ENCODE measurements at regions not wholly inside any gene's neighbourhood (a gene's known extent, or its start where the extent isn't known, plus 50 kb on each side); places are given as distances from the start of the nearest gene placed in this dataset.

DNA sequence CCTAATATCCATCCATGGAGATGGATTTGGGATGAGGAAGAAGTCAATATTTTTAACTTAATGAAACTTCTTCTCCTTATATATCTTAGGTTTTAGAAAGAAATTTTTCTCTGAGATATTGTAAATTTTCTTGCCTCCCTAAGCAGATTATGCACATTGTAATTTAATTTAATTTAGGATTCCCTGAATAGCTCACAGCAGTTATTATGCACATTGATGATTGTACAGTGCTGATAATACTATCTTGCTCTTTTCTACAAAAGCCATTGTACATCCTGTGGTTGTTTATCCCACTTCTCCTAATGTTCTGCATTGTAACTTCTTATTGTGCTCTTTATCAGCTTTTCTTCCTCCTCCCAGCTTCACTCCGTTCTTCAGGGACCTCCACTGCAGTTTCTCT, 410.4 kb upstream of the WWC1 start:
- no peak for TF ChIP-seq POLR2A (IDR thresholded peaks at IDR 0.05; ENCODE audit: low read length)
- TF ChIP-seq GATA1 (IDR thresholded peaks at IDR 0.05; ENCODE audit: low read depth, low read length) = no peak
